Muscle of leg (tissue), 3 donors: ENCODE measurements at regions not wholly inside any gene's neighbourhood (a gene's known extent, or its start where the extent isn't known, plus 50 kb on each side); places are given as distances from the start of the nearest gene placed in this dataset.
A peak's percentile ranks its signal among the peaks of the same experiment; 100 is the strongest.

Experiments used
- DNase-seq: peaks from one replicate; pipeline ENCODE4 v3.0.0; 2013
- H3K27ac ChIP-seq: one replicate; pipeline ENCODE4 v1.5.1; 2013; ENCODE audit warnings: mild to moderate bottlenecking, low read length, control low read depth
- H3K27me3 ChIP-seq: one replicate; pipeline ENCODE4 v1.6.1; 2013; ENCODE audit warnings: low read length; ENCODE audit not compliant: control insufficient read depth, insufficient read depth
- H3K36me3 ChIP-seq: one replicate; pipeline ENCODE4 v1.6.1; 2013; ENCODE audit warnings: low read length; ENCODE audit not compliant: control insufficient read depth, insufficient read depth
- H3K4me1 ChIP-seq: one replicate; pipeline ENCODE4 v1.6.1; 2013; ENCODE audit warnings: low read length; ENCODE audit not compliant: control insufficient read depth, insufficient read depth
- H3K4me3 ChIP-seq: one replicate; pipeline ENCODE4 v1.5.1; 2013; ENCODE audit warnings: low read length, control low read depth
- H3K9me3 ChIP-seq: replicated peaks from 2 replicates; pipeline ENCODE4 v1.6.1; 2013; ENCODE audit warnings: low read depth, low read length; ENCODE audit not compliant: control insufficient read depth
- WGBS: methylation state at CpG from one replicate; pipeline ENCODE4 v1.1.5; 2013; ENCODE audit warnings: missing lambda C conversion rate; ENCODE audit not compliant: insufficient coverage; 5-methylcytosine and 5-hydroxymethylcytosine counted together

- no peak for DNase-seq
- H3K27me3 ChIP-seq = no peaks in the 10 kb centered on the region
- H3K27ac ChIP-seq = no peak overlapping the region
- H3K36me3 ChIP-seq = no peaks in the 10 kb centered on the region
- WGBS = 50% methylated on average over 1 of the region's 2 CpGs
- H3K4me1 ChIP-seq = no peaks in the 10 kb centered on the region
- no peaks in the 10 kb centered on the region for H3K9me3 ChIP-seq
- no peak overlapping the region for H3K4me3 ChIP-seq
Measured at GRCh38 chr3:117799387-117799735, 1089.8 kb downstream of the TUSC7 start.

DNA sequence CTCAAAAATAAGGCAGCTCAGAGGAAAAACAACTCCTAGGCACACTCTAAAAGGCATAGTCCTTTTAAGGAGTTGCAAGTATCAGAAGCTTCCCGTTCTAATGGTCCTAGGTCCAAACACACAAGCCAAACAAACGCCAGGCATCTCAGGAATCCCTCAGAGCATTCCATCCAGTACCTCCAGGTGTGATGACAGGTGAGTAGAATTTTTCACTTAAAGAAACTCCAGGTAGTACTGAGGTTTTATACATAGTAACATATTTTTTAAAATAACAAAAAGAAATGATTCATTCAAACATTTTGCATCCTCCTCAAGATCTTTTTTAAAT lies 1092.3 kb downstream of the TUSC7 start:
- H3K4me3 ChIP-seq = no peak overlapping the region
- DNase-seq = no peak
- no peaks in the 10 kb centered on the region for H3K4me1 ChIP-seq
- no peak overlapping the region for H3K27ac ChIP-seq
- H3K9me3 ChIP-seq = no peaks in the 10 kb centered on the region
- no peaks in the 10 kb centered on the region for H3K36me3 ChIP-seq
- H3K27me3 ChIP-seq = no peaks in the 10 kb centered on the region
- WGBS = no CpG with 5 or more reads among the region's 2 CpGs

- no peak overlapping the region for H3K27ac ChIP-seq
- no CpG with 5 or more reads among the region's 1 CpG for WGBS
- no peak overlapping the region for H3K4me3 ChIP-seq
- H3K27me3 ChIP-seq = no peaks in the 10 kb centered on the region
- no peaks in the 10 kb centered on the region for H3K36me3 ChIP-seq
- no peaks in the 10 kb centered on the region for H3K4me1 ChIP-seq
- DNase-seq = no peak
- no peaks in the 10 kb centered on the region for H3K9me3 ChIP-seq
Measured at GRCh38 chr3:117809186-117810081, 1099.9 kb downstream of the TUSC7 start.

DNA sequence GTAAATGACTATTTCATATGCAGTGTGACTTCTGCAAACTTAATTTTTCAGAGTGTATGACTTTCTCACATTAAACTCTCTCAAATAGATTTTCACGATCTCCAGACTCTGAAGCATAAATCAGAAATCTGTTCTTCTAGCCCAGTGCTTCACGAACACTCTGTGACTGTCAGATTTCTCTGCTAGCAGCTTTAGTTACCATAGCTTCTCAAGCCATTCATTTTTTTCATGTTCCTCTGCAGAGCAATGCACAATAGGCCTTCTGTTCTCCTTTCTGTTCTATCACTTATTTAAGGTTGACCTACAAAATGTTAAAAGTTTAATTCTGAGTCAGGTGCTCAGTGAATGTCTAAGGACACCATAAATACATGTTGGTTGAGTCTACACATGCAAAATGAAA lies 1102.2 kb downstream of the TUSC7 start:
- no peak overlapping the region for H3K27ac ChIP-seq
- no peaks in the 10 kb centered on the region for H3K36me3 ChIP-seq
- H3K27me3 ChIP-seq = no peaks in the 10 kb centered on the region
- no peaks in the 10 kb centered on the region for H3K4me1 ChIP-seq
- no peak for DNase-seq
- no peak overlapping the region for H3K4me3 ChIP-seq
- no peaks in the 10 kb centered on the region for H3K9me3 ChIP-seq
- WGBS = 49% methylated on average over 2 of the region's 2 CpGs

DNA sequence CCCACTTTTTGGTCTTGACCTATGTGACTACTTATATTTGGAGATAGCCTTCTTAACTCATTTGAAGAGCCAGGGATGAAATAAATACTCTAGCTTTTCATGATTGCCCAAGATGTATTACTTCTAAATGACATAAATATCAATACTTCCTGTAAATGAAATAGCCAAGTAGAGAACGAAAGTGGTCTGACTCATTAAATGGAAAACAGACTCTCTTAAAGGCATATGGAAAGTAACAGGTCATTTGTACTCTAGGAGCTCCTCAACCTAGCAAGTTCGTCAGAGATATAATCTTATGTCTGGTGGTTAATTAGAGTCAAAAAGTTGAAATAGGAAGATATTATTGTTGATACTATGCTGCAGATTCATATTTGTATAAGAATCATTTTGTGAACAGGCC lies 1105.4 kb downstream of the TUSC7 start:
- no peak overlapping the region for H3K4me3 ChIP-seq
- H3K36me3 ChIP-seq = no peaks in the 10 kb centered on the region
- DNase-seq = peak; percentile 24
- whole genome bisulfite sequencing = no CpG with 5 or more reads among the region's 2 CpGs
- H3K9me3 ChIP-seq = no peaks in the 10 kb centered on the region
- H3K27ac ChIP-seq = no peak overlapping the region
- H3K27me3 ChIP-seq = no peaks in the 10 kb centered on the region
- no peaks in the 10 kb centered on the region for H3K4me1 ChIP-seq

GRCh38 chr3:117817103-117817502 lies 1107.5 kb downstream of the TUSC7 start:
- no peaks in the 10 kb centered on the region for H3K36me3 ChIP-seq
- no peak for DNase-seq
- no CpG with 5 or more reads among the region's 2 CpGs for WGBS
- no peaks in the 10 kb centered on the region for H3K9me3 ChIP-seq
- no peaks in the 10 kb centered on the region for H3K4me1 ChIP-seq
- no peak overlapping the region for H3K4me3 ChIP-seq
- no peak overlapping the region for H3K27ac ChIP-seq
- H3K27me3 ChIP-seq = no peaks in the 10 kb centered on the region

- 75% methylated on average over 1 of the region's 1 CpG for WGBS
- Histone ChIP-seq H3K4me3 (no peak overlapping the region), H3K27me3 (no peaks in the 10 kb centered on the region), H3K27ac (no peak overlapping the region), H3K9me3 (no peaks in the 10 kb centered on the region), H3K36me3 (no peaks in the 10 kb centered on the region), H3K4me1 (no peaks in the 10 kb centered on the region)
- no peak for DNase-seq
Measured at GRCh38 chr3:117818592-117818991, 1109.0 kb downstream of the TUSC7 start.

DNA sequence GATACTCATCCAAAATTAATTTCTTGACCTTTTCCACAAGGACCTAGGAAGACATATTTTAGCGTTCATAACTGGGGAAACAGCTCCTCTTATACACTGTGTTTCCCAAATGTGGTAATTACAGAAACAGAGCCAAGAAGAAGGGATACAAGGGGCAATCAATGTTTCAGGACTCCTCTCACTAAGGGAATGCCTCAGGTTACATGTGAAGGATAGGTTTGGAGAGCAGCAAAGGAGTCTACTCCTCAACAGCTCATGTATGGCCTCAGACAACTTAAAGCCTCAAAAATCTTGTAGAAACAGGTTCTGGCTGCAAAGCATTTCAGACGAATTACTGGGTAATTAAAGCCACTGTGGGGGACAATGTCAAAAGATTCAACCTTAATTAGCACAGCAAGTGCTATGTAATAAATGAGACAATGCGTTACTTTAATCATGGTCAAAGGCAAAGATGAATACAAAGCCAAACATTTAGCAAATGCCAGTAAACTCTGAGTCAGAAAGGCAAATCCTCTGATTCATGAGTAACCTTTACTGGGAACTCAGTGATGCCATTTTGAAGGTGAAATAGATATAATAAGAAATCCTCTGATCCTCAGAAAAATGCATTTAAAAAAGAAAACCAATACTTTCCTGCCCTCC lies 1111.2 kb downstream of the TUSC7 start:
- H3K27me3 ChIP-seq = no peaks in the 10 kb centered on the region
- no peak for DNase-seq
- no peak overlapping the region for H3K4me3 ChIP-seq
- H3K4me1 ChIP-seq = no peaks in the 10 kb centered on the region
- WGBS = 20% methylated on average over 1 of the region's 3 CpGs
- H3K9me3 ChIP-seq = no peaks in the 10 kb centered on the region
- H3K27ac ChIP-seq = no peak overlapping the region
- H3K36me3 ChIP-seq = no peaks in the 10 kb centered on the region

- no peak for DNase-seq
- H3K4me3 ChIP-seq = no peak overlapping the region
- H3K27me3 ChIP-seq = no peaks in the 10 kb centered on the region
- WGBS = no CpG with 5 or more reads among the region's 1 CpG
- H3K4me1 ChIP-seq = no peaks in the 10 kb centered on the region
- no peak overlapping the region for H3K27ac ChIP-seq
- H3K36me3 ChIP-seq = no peaks in the 10 kb centered on the region
- no peaks in the 10 kb centered on the region for H3K9me3 ChIP-seq
Measured at GRCh38 chr3:117822416-117822815, 1112.8 kb downstream of the TUSC7 start.

- no CpG with 5 or more reads among the region's 1 CpG for WGBS
- H3K4me1 ChIP-seq = no peaks in the 10 kb centered on the region
- no peaks in the 10 kb centered on the region for H3K9me3 ChIP-seq
- H3K4me3 ChIP-seq = no peak overlapping the region
- no peak for DNase-seq
- H3K27ac ChIP-seq = no peak overlapping the region
- H3K27me3 ChIP-seq = no peaks in the 10 kb centered on the region
- H3K36me3 ChIP-seq = no peaks in the 10 kb centered on the region
Measured at GRCh38 chr3:117836296-117836695, 1126.7 kb downstream of the TUSC7 start.
